K562 (cell line): ENCODE measurements at regions not wholly inside any gene's neighbourhood (a gene's known extent, or its start where the extent isn't known, plus 50 kb on each side); places are given as distances from the start of the nearest gene placed in this dataset.

ENCODE experiments used
- ATAC-seq: fragments of 200-7000 bp; cut with Tn5 transposase; 3 replicates; pipeline ENCODE4 v1.9.1; 2020; ENCODE audit warnings: moderate library complexity
- BruUV-seq: library from RNA; stranded (reverse); fragments of 400-500 nt; replicated peaks from 2 replicates; lab custom pipeline; 2021; lab: Mats Ljungman, UMichigan
- CTCF ChIA-PET: fragments of 300-600 bp; formaldehyde crosslinking; extraction: SDS; loops from one replicate; lab custom pipeline; 2021; ENCODE audit warnings: low intra/inter-chr PET ratio; lab: Yijun Ruan, JAX
- POLR2A ChIA-PET: fragments of 300-600, 350-650 bp; sonication (Branson Sonifier 250); formaldehyde crosslinking; extraction: SDS; loops from one replicate; lab custom pipeline; 2021; ENCODE audit warnings: antibody characterized with exemption, inconsistent platforms; lab: Yijun Ruan, JAX
- DNase-seq, 4 experiments: peaks; one replicate each; pipeline versions ENCODE4 v3.0.0 to v3.0.0-alpha.2; 2011 to 2018; ENCODE audit warnings: low spot score in 3 of 4, mixed read lengths in 3 of 4; ENCODE audit errors: extremely low read depth in 1 of 4
- FAIRE-seq: peaks from 2 replicates; lab custom pipeline; 2011; peaks lifted over from hg19 to GRCh38; lab: Jason Lieb, UNC
- H2AFZ ChIP-seq: 2 replicates; pipeline ENCODE4 v1.6.0; 2011; ENCODE audit warnings: low read depth, low read length, control low read depth, inconsistent platforms
- H3K27ac ChIP-seq: fragments of 200-600 bp; 3 replicates; pipeline ENCODE4 v1.8.0; 2011; ENCODE audit warnings: low read depth, mild to moderate bottlenecking, control low read depth, inconsistent platforms, low read length, moderate library complexity, mixed read lengths; ENCODE audit errors: extremely low read depth
- H3K27me3 ChIP-seq, 2 experiments: fragments of 300-600 bp in 1 of 2; 2 replicates in 1 of 2; 3 replicates in 1 of 2; pipeline versions ENCODE4 v1.6.0 to v1.8.0; 2011; ENCODE audit warnings: inconsistent platforms in 2 of 2, low read length in 2 of 2, mild to moderate bottlenecking in 1 of 2, mixed read lengths in 1 of 2, moderate library complexity in 1 of 2; ENCODE audit not compliant: control insufficient read depth in 2 of 2, insufficient read depth in 2 of 2
- H3K36me3 ChIP-seq: fragments of 300-600 bp; 3 replicates; pipeline ENCODE4 v1.8.0; 2011; ENCODE audit warnings: mild to moderate bottlenecking, low read length, inconsistent platforms; ENCODE audit not compliant: control insufficient read depth, insufficient read depth
- H3K4me1 ChIP-seq, 2 experiments: fragments of 200-600 bp in 1 of 2; replicated peaks in 1 of 2; 2 replicates in 1 of 2; 3 replicates in 1 of 2; pipeline versions ENCODE4 v1.5.1 to v1.8.0; 2011; ENCODE audit warnings: inconsistent platforms in 2 of 2, low read length in 2 of 2, mild to moderate bottlenecking in 1 of 2, mixed read lengths in 1 of 2, moderate library complexity in 1 of 2; ENCODE audit not compliant: control insufficient read depth in 2 of 2, insufficient read depth in 2 of 2
- H3K4me2 ChIP-seq: 2 replicates; pipeline ENCODE4 v1.6.1; 2011; ENCODE audit warnings: low read length, control low read depth, inconsistent platforms, mixed read lengths; ENCODE audit not compliant: insufficient read depth
- H3K4me3 ChIP-seq: fragments of 200-600 bp; sonication (generic), shearing (Covaris generic); 2 replicates; pipeline ENCODE4 v1.5.1; 2016; ENCODE audit warnings: control low read depth, inconsistent platforms
- H3K79me2 ChIP-seq: fragments of 200-600 bp; 3 replicates; pipeline ENCODE4 v1.8.0; 2011; ENCODE audit warnings: low read length, inconsistent platforms; ENCODE audit not compliant: control insufficient read depth, insufficient read depth
- H3K9ac ChIP-seq, 2 experiments: 2 replicates each; pipeline versions ENCODE4 v1.6.0 to v1.6.1; 2011; ENCODE audit warnings: low read depth in 2 of 2, low read length in 2 of 2, control low read depth in 1 of 2, inconsistent platforms in 1 of 2, mild to moderate bottlenecking in 1 of 2, mixed read lengths in 1 of 2; ENCODE audit not compliant: insufficient read depth in 1 of 2
- H3K9me1 ChIP-seq: one replicate; pipeline ENCODE4 v1.6.0; 2011; ENCODE audit warnings: inconsistent platforms, mild to moderate bottlenecking, low read length, moderate library complexity; ENCODE audit not compliant: control insufficient read depth, insufficient read depth
- H3K9me3 ChIP-seq: replicated peaks from 2 replicates; pipeline ENCODE4 v1.5.1; 2011; ENCODE audit warnings: low read depth, low read length, inconsistent platforms; ENCODE audit not compliant: control insufficient read depth, insufficient read depth
- H4K20me1 ChIP-seq: replicated peaks from 2 replicates; pipeline ENCODE4 v1.6.1; 2011; ENCODE audit warnings: low read length, inconsistent platforms, mixed read lengths; ENCODE audit not compliant: control insufficient read depth, insufficient read depth
- FUS ChIP-seq: fragments of 200-400 bp; formaldehyde crosslinking; optimal IDR thresholded peaks from 2 replicates; pipeline ENCODE3; 2017; ENCODE audit warnings: low read depth, low read length
- MYBL2 ChIP-seq, 2 experiments: fragments of 450-650 bp in 1 of 2; sonication (generic) in 1 of 2; formaldehyde crosslinking in 1 of 2; IDR thresholded peaks; 2 replicates each; pipeline versions ENCODE4 v1.6.1 to v1.8.1; 2017 to 2022; ENCODE audit warnings: borderline replicate concordance in 1 of 2, inconsistent platforms in 1 of 2, low read depth in 1 of 2, mild to moderate bottlenecking in 1 of 2, missing genetic modification reagents in 1 of 2, moderate library complexity in 1 of 2
- PRPF4 ChIP-seq: fragments of 200-400 bp; formaldehyde crosslinking; IDR thresholded peaks from one replicate; pipeline ENCODE4 v1.6.1; 2017; ENCODE audit warnings: low read length, low read depth, mild to moderate bottlenecking; ENCODE audit not compliant: insufficient read depth, poor library complexity, severe bottlenecking
- RNF2 ChIP-seq: sonication (generic); IDR thresholded peaks from 2 replicates; pipeline ENCODE4 v1.6.1; 2016
- SAP30 ChIP-seq: fragments of 200-600 bp; sonication (generic); IDR thresholded peaks from 2 replicates; pipeline ENCODE4 v1.6.1; 2012; ENCODE audit warnings: borderline replicate concordance, low read depth, mild to moderate bottlenecking, moderate library complexity, low read length, control low read depth, inconsistent platforms; ENCODE audit not compliant: insufficient read depth, poor library complexity, severe bottlenecking
- SMARCC2 ChIP-seq: fragments of 450-650 bp; IDR thresholded peaks from 2 replicates; pipeline ENCODE4 v1.6.1; 2017; ENCODE audit warnings: antibody characterized with exemption, moderate library complexity, mild to moderate bottlenecking, low read depth
- TRIM24 ChIP-seq, 2 experiments: fragments of 450-650 bp; IDR thresholded peaks; 2 replicates each; pipeline ENCODE4 v1.6.1; 2016
- ZBTB1 ChIP-seq: sonication (generic); formaldehyde crosslinking; IDR thresholded peaks from 2 replicates; pipeline ENCODE4 v1.8.1; 2023; ENCODE audit warnings: missing genetic modification reagents, low read depth, mild to moderate bottlenecking, borderline replicate concordance
- ZNF197 ChIP-seq: fragments of 200-800 bp; sonication (Bioruptor generic); IDR thresholded peaks from 2 replicates; pipeline ENCODE4 v1.6.1; 2016; ENCODE audit warnings: low read depth, missing genetic modification characterization, missing compliant biosample characterization
- ZNF41 ChIP-seq: fragments of 250-450 bp; sonication (Bioruptor Pico); conservative IDR thresholded peaks from 2 replicates; pipeline ENCODE4 v1.4.0; 2020; ENCODE audit warnings: mild to moderate bottlenecking
- ZNF445 ChIP-seq: fragments of 250-450 bp; sonication (Bioruptor Pico); IDR thresholded peaks from 2 replicates; pipeline ENCODE4 v1.4.0; 2020; ENCODE audit warnings: low read depth, mild to moderate bottlenecking, moderate library complexity
- ZNF561 ChIP-seq: fragments of 450-650 bp; formaldehyde crosslinking; conservative IDR thresholded peaks from 2 replicates; pipeline ENCODE4 v1.4.0; 2020; ENCODE audit warnings: mild to moderate bottlenecking, moderate library complexity
- ZSCAN29 ChIP-seq: fragments of 450-650 bp; IDR thresholded peaks from 2 replicates; pipeline ENCODE4 v1.6.1; 2017
- WGBS: fragments of 100-300 bp; shearing (Covaris generic); methylation state at CpG from one replicate; pipeline ENCODE4 v1.1.6; 2016; ENCODE audit warnings: low coverage, mixed read lengths; ENCODE audit not compliant: insufficient coverage; ENCODE audit errors: missing lambda C conversion rate; 5-methylcytosine and 5-hydroxymethylcytosine counted together
- in situ Hi-C: fragments of 300-500 bp; cut with MboI; formaldehyde crosslinking; loops from 4 replicates; pipeline ENCODE4 v1.15.0; 2018; ENCODE audit warnings: inconsistent platforms, mixed read lengths
- intact Hi-C: fragments of 100-400 bp; cut with micrococcal nuclease; formaldehyde crosslinking; loops from 2 replicates; pipeline ENCODE4 v1.14.2; 2022
- TF ChIP-seq, protein P1 (sequence below): sonication (generic); formaldehyde crosslinking; IDR thresholded peaks from 2 replicates; pipeline ENCODE4 v1.9.0; 2022; ENCODE audit warnings: mild to moderate bottlenecking, missing genetic modification reagents
- TF ChIP-seq, protein P2 (sequence below): sonication (generic); formaldehyde crosslinking; IDR thresholded peaks from 2 replicates; pipeline ENCODE4 v1.8.1; 2023; ENCODE audit warnings: mild to moderate bottlenecking, missing genetic modification reagents
- TF ChIP-seq, protein P3 (sequence below): fragments of 250-450 bp; sonication (Bioruptor Pico); IDR thresholded peaks from 2 replicates; pipeline ENCODE4 v1.9.0; 2021; ENCODE audit warnings: mild to moderate bottlenecking, inconsistent platforms
- TF ChIP-seq, protein P4 (sequence below), 2 experiments: IDR thresholded peaks; 2 replicates each; pipeline ENCODE4 v1.6.1; 2011; ENCODE audit warnings: borderline replicate concordance in 1 of 2, control low read depth in 1 of 2, low read depth in 1 of 2, low read length in 1 of 2, mild to moderate bottlenecking in 1 of 2, mixed read lengths in 1 of 2, moderate library complexity in 1 of 2; ENCODE audit not compliant: insufficient read depth in 1 of 2, insufficient read length in 1 of 2, poor library complexity in 1 of 2, severe bottlenecking in 1 of 2; ENCODE audit errors: extremely low read depth in 1 of 2

DNA sequence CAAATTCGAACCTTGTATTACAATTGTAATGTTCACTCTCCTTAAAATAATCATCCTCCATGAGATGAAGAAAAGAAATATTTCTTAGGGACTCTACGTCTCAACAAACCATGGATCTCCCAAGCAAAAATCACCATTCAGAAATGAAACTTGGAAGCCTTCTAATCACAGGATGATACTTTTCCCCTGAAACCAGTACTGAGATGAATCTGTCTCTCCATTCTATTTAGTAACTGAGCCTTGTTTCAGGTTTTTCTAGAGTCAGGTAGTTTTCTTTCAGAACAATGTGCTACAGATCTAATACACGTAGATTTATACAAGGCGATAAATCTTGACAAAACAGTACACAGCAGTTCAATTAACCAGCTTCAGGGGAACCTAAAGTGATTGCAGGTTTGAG, 660.1 kb upstream of the CBLB start:
- no TSS peak for BruUV-seq
- Histone ChIP-seq H3K36me3 (no peaks in the 10 kb centered on the region), H3K4me2 (no peak overlapping the region), H3K4me3 (no peak overlapping the region), H3K27me3 (no peaks in the 10 kb centered on the region), H3K27ac (no peak overlapping the region), H4K20me1 (no peaks in the 10 kb centered on the region), H3K79me2 (no peaks in the 10 kb centered on the region), H3K4me1 (no peaks in the 10 kb centered on the region), H3K9me1 (no peaks in the 10 kb centered on the region), H2AFZ (no peak overlapping the region), H3K9me3 (no peaks in the 10 kb centered on the region), H3K9ac (no peak overlapping the region)
- WGBS, result 7% methylated on average over 4 of the region's 4 CpGs
- in situ Hi-C loops (no loop called here), intact Hi-C loops (no loop called here)
- no peak for FAIRE-seq
- POLR2A ChIA-PET, result no interaction called here
- CTCF ChIA-PET, result no interaction called here
- DNase-seq, result no peak
- no peak for ATAC-seq
- no peak for TF ChIP-seq SAP30
- no peak for TF ChIP-seq FUS
- no peak for TF ChIP-seq SMARCC2
- TF ChIP-seq, protein P1, sequence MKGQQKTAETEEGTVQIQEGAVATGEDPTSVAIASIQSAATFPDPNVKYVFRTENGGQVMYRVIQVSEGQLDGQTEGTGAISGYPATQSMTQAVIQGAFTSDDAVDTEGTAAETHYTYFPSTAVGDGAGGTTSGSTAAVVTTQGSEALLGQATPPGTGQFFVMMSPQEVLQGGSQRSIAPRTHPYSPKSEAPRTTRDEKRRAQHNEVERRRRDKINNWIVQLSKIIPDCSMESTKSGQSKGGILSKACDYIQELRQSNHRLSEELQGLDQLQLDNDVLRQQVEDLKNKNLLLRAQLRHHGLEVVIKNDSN (CRISPR knock-in tag), result no peak
- TF ChIP-seq ZNF41 (CRISPR knock-in tag), result no peak
- TF ChIP-seq ZNF561, result no peak
- TF ChIP-seq, protein P2, sequence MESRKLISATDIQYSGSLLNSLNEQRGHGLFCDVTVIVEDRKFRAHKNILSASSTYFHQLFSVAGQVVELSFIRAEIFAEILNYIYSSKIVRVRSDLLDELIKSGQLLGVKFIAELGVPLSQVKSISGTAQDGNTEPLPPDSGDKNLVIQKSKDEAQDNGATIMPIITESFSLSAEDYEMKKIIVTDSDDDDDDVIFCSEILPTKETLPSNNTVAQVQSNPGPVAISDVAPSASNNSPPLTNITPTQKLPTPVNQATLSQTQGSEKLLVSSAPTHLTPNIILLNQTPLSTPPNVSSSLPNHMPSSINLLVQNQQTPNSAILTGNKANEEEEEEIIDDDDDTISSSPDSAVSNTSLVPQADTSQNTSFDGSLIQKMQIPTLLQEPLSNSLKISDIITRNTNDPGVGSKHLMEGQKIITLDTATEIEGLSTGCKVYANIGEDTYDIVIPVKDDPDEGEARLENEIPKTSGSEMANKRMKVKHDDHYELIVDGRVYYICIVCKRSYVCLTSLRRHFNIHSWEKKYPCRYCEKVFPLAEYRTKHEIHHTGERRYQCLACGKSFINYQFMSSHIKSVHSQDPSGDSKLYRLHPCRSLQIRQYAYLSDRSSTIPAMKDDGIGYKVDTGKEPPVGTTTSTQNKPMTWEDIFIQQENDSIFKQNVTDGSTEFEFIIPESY (CRISPR knock-in tag), result no peak
- no peak for TF ChIP-seq ZSCAN29
- no peak for TF ChIP-seq ZNF197 (CRISPR knock-in tag)
- TF ChIP-seq, protein P3, sequence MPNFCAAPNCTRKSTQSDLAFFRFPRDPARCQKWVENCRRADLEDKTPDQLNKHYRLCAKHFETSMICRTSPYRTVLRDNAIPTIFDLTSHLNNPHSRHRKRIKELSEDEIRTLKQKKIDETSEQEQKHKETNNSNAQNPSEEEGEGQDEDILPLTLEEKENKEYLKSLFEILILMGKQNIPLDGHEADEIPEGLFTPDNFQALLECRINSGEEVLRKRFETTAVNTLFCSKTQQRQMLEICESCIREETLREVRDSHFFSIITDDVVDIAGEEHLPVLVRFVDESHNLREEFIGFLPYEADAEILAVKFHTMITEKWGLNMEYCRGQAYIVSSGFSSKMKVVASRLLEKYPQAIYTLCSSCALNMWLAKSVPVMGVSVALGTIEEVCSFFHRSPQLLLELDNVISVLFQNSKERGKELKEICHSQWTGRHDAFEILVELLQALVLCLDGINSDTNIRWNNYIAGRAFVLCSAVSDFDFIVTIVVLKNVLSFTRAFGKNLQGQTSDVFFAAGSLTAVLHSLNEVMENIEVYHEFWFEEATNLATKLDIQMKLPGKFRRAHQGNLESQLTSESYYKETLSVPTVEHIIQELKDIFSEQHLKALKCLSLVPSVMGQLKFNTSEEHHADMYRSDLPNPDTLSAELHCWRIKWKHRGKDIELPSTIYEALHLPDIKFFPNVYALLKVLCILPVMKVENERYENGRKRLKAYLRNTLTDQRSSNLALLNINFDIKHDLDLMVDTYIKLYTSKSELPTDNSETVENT (CRISPR knock-in tag), result no peak
- TF ChIP-seq PRPF4, result no peak
- no peak for TF ChIP-seq ZNF445 (CRISPR knock-in tag)
- TF ChIP-seq TRIM24 (IDR thresholded peaks at IDR 0.05), result no peak
- no peak for TF ChIP-seq ZBTB1 (CRISPR knock-in tag)
- no peak for TF ChIP-seq MYBL2 (IDR thresholded peaks at IDR 0.05; ENCODE audit: low read depth)
- no peak for TF ChIP-seq MYBL2 (CRISPR knock-in tag; IDR thresholded peaks at IDR 0.05; ENCODE audit: borderline replicate concordance)
- TF ChIP-seq, protein P4, sequence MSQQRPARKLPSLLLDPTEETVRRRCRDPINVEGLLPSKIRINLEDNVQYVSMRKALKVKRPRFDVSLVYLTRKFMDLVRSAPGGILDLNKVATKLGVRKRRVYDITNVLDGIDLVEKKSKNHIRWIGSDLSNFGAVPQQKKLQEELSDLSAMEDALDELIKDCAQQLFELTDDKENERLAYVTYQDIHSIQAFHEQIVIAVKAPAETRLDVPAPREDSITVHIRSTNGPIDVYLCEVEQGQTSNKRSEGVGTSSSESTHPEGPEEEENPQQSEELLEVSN (IDR thresholded peaks at IDR 0.05; ENCODE audit: borderline replicate concordance in 1 of 2, extremely low read depth in 1 of 2, insufficient read depth in 1 of 2, insufficient read length in 1 of 2, low read depth in 1 of 2, low read length in 1 of 2, poor library complexity in 1 of 2, severe bottlenecking in 1 of 2), result no peak
- TF ChIP-seq RNF2, result no peak
